ENCODE measurements at regions not wholly inside any gene's neighbourhood (a gene's known extent, or its start where the extent isn't known, plus 50 kb on each side); places are given as distances from the start of the nearest gene placed in this dataset.

- no peak for TF ChIP-seq CTCF (IDR thresholded peaks at IDR 0.05; ENCODE audit: low read depth, low read length)
- DNase-seq (ENCODE audit: extremely low read depth, low read depth): no peak
These were observed 148.2 kb upstream of the PMEPA1 start for GRCh38 chr20:57857969-57858368.

GRCh38 chr20:57857118-57857517 lies 147.3 kb upstream of the PMEPA1 start:
- TF ChIP-seq CTCF (IDR thresholded peaks at IDR 0.05; ENCODE audit: low read depth, low read length): no peak
- no peak for DNase-seq (ENCODE audit: extremely low read depth, low read depth)

GRCh38 chr20:57856658-57857057 lies 146.8 kb upstream of the PMEPA1 start:
- DNase-seq (ENCODE audit: extremely low read depth, low read depth): no peak
- no peak for TF ChIP-seq CTCF (IDR thresholded peaks at IDR 0.05; ENCODE audit: low read depth, low read length)

DNA sequence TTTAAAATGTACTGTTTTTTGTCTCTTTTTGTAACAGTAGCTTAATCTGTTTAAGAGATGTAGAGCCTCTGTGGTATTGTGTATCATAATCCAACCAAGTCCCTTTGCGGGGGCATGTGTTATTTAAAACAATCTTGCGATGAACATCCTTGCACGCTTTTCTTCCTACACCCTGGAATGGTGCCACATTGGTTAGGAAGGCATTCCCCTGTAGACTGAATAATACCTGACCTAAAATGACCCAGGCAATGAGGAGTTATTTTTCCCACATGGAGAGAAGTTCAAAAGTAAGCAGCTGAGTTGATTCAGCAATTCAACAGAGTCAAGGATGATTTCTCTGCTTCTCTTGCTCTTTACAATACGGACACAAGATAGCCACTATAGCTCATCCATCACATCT lies 142.0 kb upstream of the PMEPA1 start:
- no peak for TF ChIP-seq CTCF (IDR thresholded peaks at IDR 0.05; ENCODE audit: low read depth, low read length)
- DNase-seq (ENCODE audit: extremely low read depth, low read depth): no peak

- no peak for DNase-seq (ENCODE audit: extremely low read depth, low read depth)
- no peak for TF ChIP-seq CTCF (IDR thresholded peaks at IDR 0.05; ENCODE audit: low read depth, low read length)
These were observed 141.3 kb upstream of the PMEPA1 start for GRCh38 chr20:57851025-57851682.

GRCh38 chr20:57849521-57850215 lies 139.9 kb upstream of the PMEPA1 start:
- no peak for TF ChIP-seq CTCF (IDR thresholded peaks at IDR 0.05; ENCODE audit: low read depth, low read length)
- no peak for DNase-seq (ENCODE audit: extremely low read depth, low read depth)

- DNase-seq (ENCODE audit: extremely low read depth, low read depth): no peak
- TF ChIP-seq CTCF (IDR thresholded peaks at IDR 0.05; ENCODE audit: low read depth, low read length): no peak
These were observed 139.3 kb upstream of the PMEPA1 start for GRCh38 chr20:57849121-57849520.
